ENCODE measurements at regions not wholly inside any gene's neighbourhood (a gene's known extent, or its start where the extent isn't known, plus 50 kb on each side); places are given as distances from the start of the nearest gene placed in this dataset.

GRCh38 chr1:68969441-68969840 lies 472.6 kb upstream of the DEPDC1 start:
- TF ChIP-seq POLR2AphosphoS5 (IDR thresholded peaks at IDR 0.05; ENCODE audit: low read depth, low read length) = no peak
- TF ChIP-seq POLR2A (IDR thresholded peaks at IDR 0.05; ENCODE audit: low read depth, low read length) = no peak
- TF ChIP-seq TAF1 (IDR thresholded peaks at IDR 0.05; ENCODE audit: borderline replicate concordance, low read depth, low read length) = no peak

Measured in GM12892 (cell line).